Caco-2 (cell line): ENCODE measurements at regions not wholly inside any gene's neighbourhood (a gene's known extent, or its start where the extent isn't known, plus 50 kb on each side); places are given as distances from the start of the nearest gene placed in this dataset.

Source experiments
- BruUV-seq: library from RNA; stranded (reverse); fragments of 400-500 nt; replicated peaks from 2 replicates; lab custom pipeline; 2021; lab: Mats Ljungman, UMichigan
- CTCF ChIA-PET: fragments of 300-600 bp; sonication (Branson Sonifier 250); formaldehyde crosslinking; loops from one replicate; lab custom pipeline; 2022; ENCODE audit warnings: antibody characterized with exemption; lab: Charles Lee
- POLR2A ChIA-PET: fragments of 300-600 bp; sonication (Branson Sonifier 250); formaldehyde crosslinking; loops from one replicate; lab custom pipeline; 2022; ENCODE audit warnings: antibody characterized with exemption; lab: Charles Lee
- DNase-seq, 2 experiments: peaks; one replicate each; pipeline versions ENCODE4 v3.0.0 to v3.0.0-alpha.2; 2020 to 2022
- H3K27me3 ChIP-seq: replicated peaks from 2 replicates; pipeline ENCODE4 v1.6.0; 2011; ENCODE audit warnings: low read length; ENCODE audit not compliant: control insufficient read depth, insufficient read depth
- H3K36me3 ChIP-seq: 2 replicates; pipeline ENCODE4 v1.5.1; 2011; ENCODE audit warnings: low read length; ENCODE audit not compliant: control insufficient read depth, insufficient read depth
- H3K4me1 ChIP-seq: fragments of 250-450 bp; sonication (Bioruptor Pico); 2 replicates; pipeline ENCODE4 v1.5.1; 2020; ENCODE audit warnings: mild to moderate bottlenecking
- H3K4me3 ChIP-seq: 2 replicates; pipeline ENCODE4 v1.5.1; 2011; ENCODE audit warnings: low read depth, mild to moderate bottlenecking, control low read depth, low read length
- H3K9me3 ChIP-seq: fragments of 250-450 bp; sonication (Bioruptor Pico); 2 replicates; pipeline ENCODE4 v1.5.1; 2020; ENCODE audit warnings: mild to moderate bottlenecking, moderate library complexity
- H3K27ac Mint-ChIP-seq: one replicate; pipeline ENCODE4 v1.8.0; 2022; ENCODE audit warnings: mixed read lengths; ENCODE audit not compliant: unreplicated experiment
- H3K27me3 Mint-ChIP-seq: one replicate; pipeline ENCODE4 v1.8.0; 2022; ENCODE audit warnings: mixed read lengths; ENCODE audit not compliant: insufficient read depth, unreplicated experiment
- H3K36me3 Mint-ChIP-seq: one replicate; pipeline ENCODE4 v1.8.0; 2022; ENCODE audit warnings: mild to moderate bottlenecking, mixed read lengths; ENCODE audit not compliant: insufficient read depth, unreplicated experiment
- H3K4me1 Mint-ChIP-seq: one replicate; pipeline ENCODE4 v1.8.0; 2022; ENCODE audit warnings: low read depth, mixed read lengths; ENCODE audit not compliant: unreplicated experiment
- H3K4me3 Mint-ChIP-seq: one replicate; pipeline ENCODE4 v1.8.0; 2022; ENCODE audit warnings: mild to moderate bottlenecking, moderate library complexity, mixed read lengths; ENCODE audit not compliant: unreplicated experiment
- H3K9me3 Mint-ChIP-seq: one replicate; pipeline ENCODE4 v1.8.0; 2022; ENCODE audit warnings: mixed read lengths; ENCODE audit not compliant: unreplicated experiment
- CTCF ChIP-seq, 2 experiments: fragments of 200-600 bp in 1 of 2; IDR thresholded peaks; 1 replicate in 1 of 2; 2 replicates in 1 of 2; pipeline versions ENCODE4 v1.5.1 to v1.8.0; 2011 to 2022; ENCODE audit warnings: antibody characterized with exemption in 1 of 2, control low read depth in 1 of 2, inconsistent platforms in 1 of 2, low read depth in 1 of 2, low read length in 1 of 2, mild to moderate bottlenecking in 1 of 2, moderate library complexity in 1 of 2; ENCODE audit not compliant: insufficient read depth in 1 of 2, severe bottlenecking in 1 of 2, unreplicated experiment in 1 of 2
- intact Hi-C: fragments of 100-400 bp; cut with micrococcal nuclease; formaldehyde crosslinking; loops from one replicate; pipeline ENCODE4 v1.10.0; 2022; ENCODE audit not compliant: unreplicated experiment

- Histone ChIP-seq H3K27me3 (no peaks in the 10 kb centered on the region), H3K4me3 (no peak overlapping the region), H3K9me3 (no peaks in the 10 kb centered on the region), H3K36me3 (no peaks in the 10 kb centered on the region), H3K4me1 (no peaks in the 10 kb centered on the region)
- intact Hi-C loops = no loop called here
- no TSS peak for BruUV-seq
- no peak for TF ChIP-seq CTCF (IDR thresholded peaks at IDR 0.05; ENCODE audit: insufficient read depth in 1 of 2, low read depth in 1 of 2, low read length in 1 of 2, severe bottlenecking in 1 of 2, unreplicated experiment in 1 of 2)
- ChIA-PET CTCF (no interaction called here), POLR2A (no interaction called here)
- Mint-ChIP-seq H3K4me3 (no peak overlapping the region), H3K27ac (no peak overlapping the region), H3K4me1 (no peaks in the 10 kb centered on the region), H3K9me3 (peaks cover 10% of the 10 kb centered on the region), H3K36me3 (no peaks in the 10 kb centered on the region), H3K27me3 (no peaks in the 10 kb centered on the region)
- DNase-seq = no peak
These were observed 1102.8 kb downstream of the BRINP3 start for GRCh38 chr1:189374816-189375215.

GRCh38 chr1:189405419-189405818 is 1072.2 kb downstream of the BRINP3 start:
- no peaks in the 10 kb centered on the region for H3K36me3 Mint-ChIP-seq
- ChIA-PET CTCF (no interaction called here), POLR2A (no interaction called here)
- H3K27me3 ChIP-seq = no peaks in the 10 kb centered on the region
- no peaks in the 10 kb centered on the region for H3K4me1 ChIP-seq
- H3K4me3 ChIP-seq = no peak overlapping the region
- BruUV-seq = no TSS peak
- no peaks in the 10 kb centered on the region for H3K9me3 ChIP-seq
- H3K9me3 Mint-ChIP-seq = peaks cover 15% of the 10 kb centered on the region
- intact Hi-C loops = no loop called here
- H3K36me3 ChIP-seq = no peaks in the 10 kb centered on the region
- H3K4me1 Mint-ChIP-seq = no peaks in the 10 kb centered on the region
- no peak overlapping the region for H3K4me3 Mint-ChIP-seq
- no peaks in the 10 kb centered on the region for H3K27me3 Mint-ChIP-seq
- DNase-seq = no peak
- no peak for TF ChIP-seq CTCF (IDR thresholded peaks at IDR 0.05; ENCODE audit: insufficient read depth in 1 of 2, low read depth in 1 of 2, low read length in 1 of 2, severe bottlenecking in 1 of 2, unreplicated experiment in 1 of 2)
- H3K27ac Mint-ChIP-seq = no peak overlapping the region

- H3K4me1 ChIP-seq = no peaks in the 10 kb centered on the region
- peaks cover 10% of the 10 kb centered on the region for H3K9me3 Mint-ChIP-seq
- H3K36me3 Mint-ChIP-seq = no peaks in the 10 kb centered on the region
- no peak for TF ChIP-seq CTCF (IDR thresholded peaks at IDR 0.05; ENCODE audit: insufficient read depth in 1 of 2, low read depth in 1 of 2, low read length in 1 of 2, severe bottlenecking in 1 of 2, unreplicated experiment in 1 of 2)
- H3K4me3 Mint-ChIP-seq = no peak overlapping the region
- no peaks in the 10 kb centered on the region for H3K27me3 ChIP-seq
- no peak for DNase-seq
- ChIA-PET CTCF (interaction anchor here (0.6 kb wide), 1 partner anchor 64 kb away, joined by 3 read pairs; no protein-coding TSS in a partner anchor), POLR2A (no interaction called here)
- H3K9me3 ChIP-seq = no peaks in the 10 kb centered on the region
- H3K4me3 ChIP-seq = no peak overlapping the region
- no TSS peak for BruUV-seq
- no peaks in the 10 kb centered on the region for H3K36me3 ChIP-seq
- intact Hi-C loops = no loop called here
- peaks cover 9% of the 10 kb centered on the region for H3K4me1 Mint-ChIP-seq
- no peaks in the 10 kb centered on the region for H3K27me3 Mint-ChIP-seq
- H3K27ac Mint-ChIP-seq = no peak overlapping the region
These were observed 1067.9 kb downstream of the BRINP3 start for GRCh38 chr1:189409774-189410173.
